GM12878 (cell line): ENCODE measurements at regions not wholly inside any gene's neighbourhood (a gene's known extent, or its start where the extent isn't known, plus 50 kb on each side); places are given as distances from the start of the nearest gene placed in this dataset.

Experiments
- BACH1 ChIP-seq: fragments of 450-650 bp; IDR thresholded peaks from 2 replicates; pipeline ENCODE4 v1.6.1; 2017; ENCODE audit warnings: mild to moderate bottlenecking, borderline replicate concordance
- BMI1 ChIP-seq: fragments of 450-650 bp; IDR thresholded peaks from 2 replicates; pipeline ENCODE4 v1.6.1; 2016; ENCODE audit warnings: mild to moderate bottlenecking, moderate library complexity, borderline replicate concordance
- GATAD2B ChIP-seq: fragments of 450-650 bp; conservative IDR thresholded peaks from 2 replicates; pipeline ENCODE4 v1.6.1; 2017; ENCODE audit warnings: low read depth, mild to moderate bottlenecking, moderate library complexity
- IKZF1 ChIP-seq: fragments of 450-650 bp; conservative IDR thresholded peaks from 2 replicates; pipeline ENCODE4 v1.6.1; 2017; ENCODE audit warnings: antibody characterized with exemption, mild to moderate bottlenecking
- IRF4 ChIP-seq: IDR thresholded peaks from 2 replicates; pipeline ENCODE4 v1.6.1; 2011; ENCODE audit warnings: low read depth, low read length
- MTA2 ChIP-seq: fragments of 450-650 bp; IDR thresholded peaks from 2 replicates; pipeline ENCODE4 v1.6.1; 2016; ENCODE audit warnings: low read depth, mild to moderate bottlenecking, moderate library complexity
- NFYA ChIP-seq: IDR thresholded peaks from 2 replicates; pipeline ENCODE4 v1.6.1; 2011; ENCODE audit warnings: low read depth, mild to moderate bottlenecking, low read length, improper control_type of control experiment, borderline replicate concordance
- SMAD1 ChIP-seq: fragments of 450-650 bp; IDR thresholded peaks from 2 replicates; pipeline ENCODE4 v1.6.1; 2018; ENCODE audit warnings: mild to moderate bottlenecking, low read depth; ENCODE audit not compliant: partially characterized antibody
- TAF1 ChIP-seq: IDR thresholded peaks from 2 replicates; pipeline ENCODE4 v1.6.1; 2011; ENCODE audit warnings: mild to moderate bottlenecking, low read depth, low read length, borderline replicate concordance
- TCF3 ChIP-seq: IDR thresholded peaks from 2 replicates; pipeline ENCODE4 v1.6.1; 2012; ENCODE audit warnings: low read depth, mild to moderate bottlenecking, low read length, borderline replicate concordance; ENCODE audit not compliant: insufficient read depth
- WRNIP1 ChIP-seq: IDR thresholded peaks from 2 replicates; pipeline ENCODE4 v1.6.1; 2011; ENCODE audit warnings: low read depth, low read length, improper control_type of control experiment, borderline replicate concordance
- YBX1 ChIP-seq: fragments of 450-650 bp; IDR thresholded peaks from 2 replicates; pipeline ENCODE4 v1.6.1; 2016; ENCODE audit warnings: antibody characterized with exemption
- ZNF217 ChIP-seq: fragments of 450-650 bp; IDR thresholded peaks from 2 replicates; pipeline ENCODE4 v1.6.1; 2017; ENCODE audit warnings: antibody characterized with exemption, mild to moderate bottlenecking
- TF ChIP-seq, protein P1 (sequence below): fragments of 450-650 bp; formaldehyde crosslinking; IDR thresholded peaks from 2 replicates; pipeline ENCODE4 v1.4.0; 2022; ENCODE audit warnings: mild to moderate bottlenecking, moderate library complexity
- TF ChIP-seq, protein P2 (sequence below): fragments of 450-650 bp; IDR thresholded peaks from 2 replicates; pipeline ENCODE4 v1.6.1; 2018; ENCODE audit warnings: mild to moderate bottlenecking, low read depth, moderate library complexity; ENCODE audit not compliant: partially characterized antibody
- TF ChIP-seq, protein P3 (sequence below): fragments of 450-650 bp; IDR thresholded peaks from 2 replicates; pipeline ENCODE4 v1.6.1; 2017; ENCODE audit warnings: mild to moderate bottlenecking, low read depth, inconsistent platforms; ENCODE audit not compliant: poor library complexity, severe bottlenecking
- TF ChIP-seq, protein P4 (sequence below), 3 experiments: IDR thresholded peaks in 2 of 3; conservative IDR thresholded peaks in 1 of 3; 2 replicates each; pipeline ENCODE4 v1.5.1; 2011; ENCODE audit warnings: low read depth in 3 of 3, low read length in 3 of 3, mild to moderate bottlenecking in 3 of 3, control low read depth in 2 of 3, moderate library complexity in 2 of 3, inconsistent platforms in 1 of 3, mixed read lengths in 1 of 3; ENCODE audit not compliant: control insufficient read depth in 2 of 3, insufficient read depth in 1 of 3; ENCODE audit errors: extremely low read depth in 1 of 3
- TF ChIP-seq, protein P5 (sequence below): IDR thresholded peaks from 2 replicates; pipeline ENCODE4 v1.6.1; 2012; ENCODE audit warnings: low read depth, low read length, improper control_type of control experiment

GRCh38 chr6:155882527-155883333 lies 427.1 kb upstream of the NOX3 start (continued):
- TF ChIP-seq, protein P1, sequence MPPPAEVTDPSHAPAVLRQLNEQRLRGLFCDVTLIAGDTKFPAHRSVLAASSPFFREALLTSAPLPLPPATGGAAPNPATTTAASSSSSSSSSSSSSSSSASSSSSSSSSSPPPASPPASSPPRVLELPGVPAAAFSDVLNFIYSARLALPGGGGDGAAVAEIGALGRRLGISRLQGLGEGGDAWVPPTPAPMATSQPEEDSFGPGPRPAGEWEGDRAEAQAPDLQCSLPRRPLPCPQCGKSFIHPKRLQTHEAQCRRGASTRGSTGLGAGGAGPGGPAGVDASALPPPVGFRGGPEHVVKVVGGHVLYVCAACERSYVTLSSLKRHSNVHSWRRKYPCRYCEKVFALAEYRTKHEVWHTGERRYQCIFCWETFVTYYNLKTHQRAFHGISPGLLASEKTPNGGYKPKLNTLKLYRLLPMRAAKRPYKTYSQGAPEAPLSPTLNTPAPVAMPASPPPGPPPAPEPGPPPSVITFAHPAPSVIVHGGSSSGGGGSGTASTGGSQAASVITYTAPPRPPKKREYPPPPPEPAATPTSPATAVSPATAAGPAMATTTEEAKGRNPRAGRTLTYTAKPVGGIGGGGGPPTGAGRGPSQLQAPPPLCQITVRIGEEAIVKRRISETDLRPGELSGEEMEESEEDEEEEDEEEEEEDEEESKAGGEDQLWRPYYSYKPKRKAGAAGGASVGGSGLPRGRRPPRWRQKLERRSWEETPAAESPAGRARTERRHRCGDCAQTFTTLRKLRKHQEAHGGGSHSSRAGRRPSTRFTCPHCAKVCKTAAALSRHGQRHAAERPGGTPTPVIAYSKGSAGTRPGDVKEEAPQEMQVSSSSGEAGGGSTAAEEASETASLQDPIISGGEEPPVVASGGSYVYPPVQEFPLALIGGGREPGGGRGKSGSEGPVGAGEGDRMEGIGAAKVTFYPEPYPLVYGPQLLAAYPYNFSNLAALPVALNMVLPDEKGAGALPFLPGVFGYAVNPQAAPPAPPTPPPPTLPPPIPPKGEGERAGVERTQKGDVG (CRISPR knock-in tag), result no peak
- TF ChIP-seq BMI1 (no peak), ZNF217 (no peak), TCF3 (no peak), BACH1 (no peak; the same call in 1 of the 2 replicates), IKZF1 (peak; percentile 52), YBX1 (no peak), TAF1 (no peak), NFYA (no peak), GATAD2B (no peak), MTA2 (peak; percentile 75), WRNIP1 (no peak), SMAD1 (no peak), IRF4 (no peak)
- TF ChIP-seq, protein P2, sequence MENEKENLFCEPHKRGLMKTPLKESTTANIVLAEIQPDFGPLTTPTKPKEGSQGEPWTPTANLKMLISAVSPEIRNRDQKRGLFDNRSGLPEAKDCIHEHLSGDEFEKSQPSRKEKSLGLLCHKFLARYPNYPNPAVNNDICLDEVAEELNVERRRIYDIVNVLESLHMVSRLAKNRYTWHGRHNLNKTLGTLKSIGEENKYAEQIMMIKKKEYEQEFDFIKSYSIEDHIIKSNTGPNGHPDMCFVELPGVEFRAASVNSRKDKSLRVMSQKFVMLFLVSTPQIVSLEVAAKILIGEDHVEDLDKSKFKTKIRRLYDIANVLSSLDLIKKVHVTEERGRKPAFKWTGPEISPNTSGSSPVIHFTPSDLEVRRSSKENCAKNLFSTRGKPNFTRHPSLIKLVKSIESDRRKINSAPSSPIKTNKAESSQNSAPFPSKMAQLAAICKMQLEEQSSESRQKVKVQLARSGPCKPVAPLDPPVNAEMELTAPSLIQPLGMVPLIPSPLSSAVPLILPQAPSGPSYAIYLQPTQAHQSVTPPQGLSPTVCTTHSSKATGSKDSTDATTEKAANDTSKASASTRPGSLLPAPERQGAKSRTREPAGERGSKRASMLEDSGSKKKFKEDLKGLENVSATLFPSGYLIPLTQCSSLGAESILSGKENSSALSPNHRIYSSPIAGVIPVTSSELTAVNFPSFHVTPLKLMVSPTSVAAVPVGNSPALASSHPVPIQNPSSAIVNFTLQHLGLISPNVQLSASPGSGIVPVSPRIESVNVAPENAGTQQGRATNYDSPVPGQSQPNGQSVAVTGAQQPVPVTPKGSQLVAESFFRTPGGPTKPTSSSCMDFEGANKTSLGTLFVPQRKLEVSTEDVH, result no peak
- TF ChIP-seq, protein P3, sequence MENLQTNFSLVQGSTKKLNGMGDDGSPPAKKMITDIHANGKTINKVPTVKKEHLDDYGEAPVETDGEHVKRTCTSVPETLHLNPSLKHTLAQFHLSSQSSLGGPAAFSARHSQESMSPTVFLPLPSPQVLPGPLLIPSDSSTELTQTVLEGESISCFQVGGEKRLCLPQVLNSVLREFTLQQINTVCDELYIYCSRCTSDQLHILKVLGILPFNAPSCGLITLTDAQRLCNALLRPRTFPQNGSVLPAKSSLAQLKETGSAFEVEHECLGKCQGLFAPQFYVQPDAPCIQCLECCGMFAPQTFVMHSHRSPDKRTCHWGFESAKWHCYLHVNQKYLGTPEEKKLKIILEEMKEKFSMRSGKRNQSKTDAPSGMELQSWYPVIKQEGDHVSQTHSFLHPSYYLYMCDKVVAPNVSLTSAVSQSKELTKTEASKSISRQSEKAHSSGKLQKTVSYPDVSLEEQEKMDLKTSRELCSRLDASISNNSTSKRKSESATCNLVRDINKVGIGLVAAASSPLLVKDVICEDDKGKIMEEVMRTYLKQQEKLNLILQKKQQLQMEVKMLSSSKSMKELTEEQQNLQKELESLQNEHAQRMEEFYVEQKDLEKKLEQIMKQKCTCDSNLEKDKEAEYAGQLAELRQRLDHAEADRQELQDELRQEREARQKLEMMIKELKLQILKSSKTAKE, result peak; percentile 70
- TF ChIP-seq, protein P4, sequence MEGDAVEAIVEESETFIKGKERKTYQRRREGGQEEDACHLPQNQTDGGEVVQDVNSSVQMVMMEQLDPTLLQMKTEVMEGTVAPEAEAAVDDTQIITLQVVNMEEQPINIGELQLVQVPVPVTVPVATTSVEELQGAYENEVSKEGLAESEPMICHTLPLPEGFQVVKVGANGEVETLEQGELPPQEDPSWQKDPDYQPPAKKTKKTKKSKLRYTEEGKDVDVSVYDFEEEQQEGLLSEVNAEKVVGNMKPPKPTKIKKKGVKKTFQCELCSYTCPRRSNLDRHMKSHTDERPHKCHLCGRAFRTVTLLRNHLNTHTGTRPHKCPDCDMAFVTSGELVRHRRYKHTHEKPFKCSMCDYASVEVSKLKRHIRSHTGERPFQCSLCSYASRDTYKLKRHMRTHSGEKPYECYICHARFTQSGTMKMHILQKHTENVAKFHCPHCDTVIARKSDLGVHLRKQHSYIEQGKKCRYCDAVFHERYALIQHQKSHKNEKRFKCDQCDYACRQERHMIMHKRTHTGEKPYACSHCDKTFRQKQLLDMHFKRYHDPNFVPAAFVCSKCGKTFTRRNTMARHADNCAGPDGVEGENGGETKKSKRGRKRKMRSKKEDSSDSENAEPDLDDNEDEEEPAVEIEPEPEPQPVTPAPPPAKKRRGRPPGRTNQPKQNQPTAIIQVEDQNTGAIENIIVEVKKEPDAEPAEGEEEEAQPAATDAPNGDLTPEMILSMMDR (IDR thresholded peaks at IDR 0.05 in 2 of 3, conservative IDR thresholded peaks at IDR 0.05 in 1 of 3; ENCODE audit: control insufficient read depth in 2 of 3, extremely low read depth in 1 of 3, insufficient read depth in 1 of 3, low read depth in 3 of 3, low read length in 3 of 3), result no peak
- TF ChIP-seq, protein P5, sequence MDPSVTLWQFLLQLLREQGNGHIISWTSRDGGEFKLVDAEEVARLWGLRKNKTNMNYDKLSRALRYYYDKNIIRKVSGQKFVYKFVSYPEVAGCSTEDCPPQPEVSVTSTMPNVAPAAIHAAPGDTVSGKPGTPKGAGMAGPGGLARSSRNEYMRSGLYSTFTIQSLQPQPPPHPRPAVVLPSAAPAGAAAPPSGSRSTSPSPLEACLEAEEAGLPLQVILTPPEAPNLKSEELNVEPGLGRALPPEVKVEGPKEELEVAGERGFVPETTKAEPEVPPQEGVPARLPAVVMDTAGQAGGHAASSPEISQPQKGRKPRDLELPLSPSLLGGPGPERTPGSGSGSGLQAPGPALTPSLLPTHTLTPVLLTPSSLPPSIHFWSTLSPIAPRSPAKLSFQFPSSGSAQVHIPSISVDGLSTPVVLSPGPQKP, result no peak
